ENCODE measurements at regions not wholly inside any gene's neighbourhood (a gene's known extent, or its start where the extent isn't known, plus 50 kb on each side); places are given as distances from the start of the nearest gene placed in this dataset.

- no peak for TF ChIP-seq HMGXB4 (CRISPR knock-in tag; IDR thresholded peaks at IDR 0.05; ENCODE audit: borderline replicate concordance)
- no peak for TF ChIP-seq MAZ (IDR thresholded peaks at IDR 0.05; ENCODE audit: borderline replicate concordance, low read depth, low read length)
- TF ChIP-seq SREBF2 (IDR thresholded peaks at IDR 0.05): no peak
- TF ChIP-seq NFE2L2 (conservative IDR thresholded peaks at IDR 0.05; ENCODE audit: low read length): no peak
Observed at GRCh38 chr14:42510071-42510470, 903.4 kb downstream of the LRFN5 start (continued).

- POLR2A ChIA-PET: no interaction called here
- no peak for TF ChIP-seq CTCF (IDR thresholded peaks at IDR 0.05)
- no peak for TF ChIP-seq HEYL (CRISPR knock-in tag; IDR thresholded peaks at IDR 0.05)
- no peak for TF ChIP-seq NR3C1 (IDR thresholded peaks at IDR 0.05)
- no peak for TF ChIP-seq MYC (IDR thresholded peaks at IDR 0.05; ENCODE audit: borderline replicate concordance, low read length)
- TF ChIP-seq HDAC2 (IDR thresholded peaks at IDR 0.05): no peak
- TF ChIP-seq ZNF302 (CRISPR knock-in tag; IDR thresholded peaks at IDR 0.05): no peak
- TF ChIP-seq MAFK (IDR thresholded peaks at IDR 0.05; ENCODE audit: partially characterized antibody): no peak
- TF ChIP-seq ZSCAN20 (CRISPR knock-in tag; IDR thresholded peaks at IDR 0.05): no peak
- WGBS (ENCODE audit: missing lambda C conversion rate): 59% methylated on average over 3 of the region's 3 CpGs
- FAIRE-seq (no peak), DNase-seq (ENCODE audit: low read depth in 1 of 2, low spot score in 1 of 2) (no peak), ATAC-seq (no peak)
- CTCF ChIA-PET: no interaction called here
- no peak overlapping the region for H3K27ac ChIP-seq
- no peak overlapping the region for H3K4me2 ChIP-seq
- no peaks in the 10 kb centered on the region for H3K9me3 ChIP-seq
- no peaks in the 10 kb centered on the region for H3K4me1 ChIP-seq
- no peak overlapping the region for H3K4me3 ChIP-seq
Observed at GRCh38 chr14:42508209-42508946, 901.7 kb downstream of the LRFN5 start.

GRCh38 chr14:42504433-42504832 is 897.8 kb downstream of the LRFN5 start:
- no peak for ATAC-seq
- ChIA-PET CTCF (no interaction called here), POLR2A (no interaction called here)
- no peaks in the 10 kb centered on the region for H3K9me3 ChIP-seq
- H3K27ac ChIP-seq: no peak overlapping the region
- no peak for FAIRE-seq
- no peaks in the 10 kb centered on the region for H3K4me1 ChIP-seq
- H3K4me3 ChIP-seq: no peak overlapping the region
- no peak for DNase-seq (ENCODE audit: low read depth in 1 of 2, low spot score in 1 of 2)
- TF ChIP-seq E2F6 (IDR thresholded peaks at IDR 0.05; ENCODE audit: borderline replicate concordance, low read depth) (no peak), KDM1A (IDR thresholded peaks at IDR 0.05; ENCODE audit: low read depth) (no peak), EHF (CRISPR knock-in tag; IDR thresholded peaks at IDR 0.05) (no peak), HOXA7 (CRISPR knock-in tag; IDR thresholded peaks at IDR 0.05) (no peak), RAD21 (conservative IDR thresholded peaks at IDR 0.05 in 1 of 2, IDR thresholded peaks at IDR 0.05 in 1 of 2) (no peak), ELK1 (IDR thresholded peaks at IDR 0.05; ENCODE audit: low read depth, low read length) (no peak), GATA3 (IDR thresholded peaks at IDR 0.05; ENCODE audit: borderline replicate concordance) (no peak), HOXB13 (CRISPR knock-in tag; IDR thresholded peaks at IDR 0.05; ENCODE audit: low read depth) (no peak), JUN (IDR thresholded peaks at IDR 0.05) (no peak), FOXS1 (CRISPR knock-in tag; IDR thresholded peaks at IDR 0.05) (no peak), TFCP2L1 (CRISPR knock-in tag; IDR thresholded peaks at IDR 0.05) (no peak), ZFP36 (IDR thresholded peaks at IDR 0.05; ENCODE audit: borderline replicate concordance, partially characterized antibody) (no peak), REST (IDR thresholded peaks at IDR 0.05) (no peak)
- WGBS (ENCODE audit: missing lambda C conversion rate): 8% methylated on average over 1 of the region's 1 CpG
- no peak overlapping the region for H3K4me2 ChIP-seq
